GM18870 (cell line): ENCODE measurements at regions not wholly inside any gene's neighbourhood (a gene's known extent, or its start where the extent isn't known, plus 50 kb on each side); places are given as distances from the start of the nearest gene placed in this dataset.
"Not testable (repeated sequence)": the region's sequence is repeated elsewhere in the genome, so short reads cannot be mapped to it uniquely, and the experiment has no call there.

Source experiments
- ATAC-seq: cut with Tn5 transposase; IDR thresholded peaks from one replicate; pipeline ENCODE4 v1.9.1; 2021; ENCODE audit warnings: moderate library complexity; ENCODE audit not compliant: unreplicated experiment

- ATAC-seq, result no peak
These were observed 149.8 kb upstream of the ATXN1 start for GRCh38 chr6:16911088-16911487.

- ATAC-seq, result no peak
These were observed 148.5 kb upstream of the ATXN1 start for GRCh38 chr6:16909658-16910360.

GRCh38 chr6:16907991-16908390 lies 146.7 kb upstream of the ATXN1 start:
- ATAC-seq, result no peak

GRCh38 chr6:16904957-16905356 lies 143.7 kb upstream of the ATXN1 start:
- no peak for ATAC-seq

GRCh38 chr6:16903470-16903869 lies 142.2 kb upstream of the ATXN1 start:
- ATAC-seq, result no peak

- ATAC-seq, result no peak
These were observed 141.2 kb upstream of the ATXN1 start for GRCh38 chr6:16902502-16902901.

- no peak for ATAC-seq
These were observed 140.5 kb upstream of the ATXN1 start for GRCh38 chr6:16901782-16902181.

GRCh38 chr6:16901306-16901705 lies 140.0 kb upstream of the ATXN1 start:
- no peak for ATAC-seq

- ATAC-seq, result no peak
These were observed 137.6 kb upstream of the ATXN1 start for GRCh38 chr6:16898640-16899396.

- no peak for ATAC-seq
These were observed 136.4 kb upstream of the ATXN1 start for GRCh38 chr6:16897669-16898068.

GRCh38 chr6:16894301-16894700 lies 133.0 kb upstream of the ATXN1 start:
- no peak for ATAC-seq

- not testable (repeated sequence) for ATAC-seq
These were observed 129.8 kb upstream of the ATXN1 start for GRCh38 chr6:16891110-16891509.

- no peak for ATAC-seq
These were observed 124.3 kb upstream of the ATXN1 start for GRCh38 chr6:16885411-16886160.

GRCh38 chr6:16884526-16884925 lies 123.3 kb upstream of the ATXN1 start:
- no peak for ATAC-seq

- no peak for ATAC-seq
These were observed 122.2 kb upstream of the ATXN1 start for GRCh38 chr6:16883414-16883813.

- no peak for ATAC-seq
These were observed 121.0 kb upstream of the ATXN1 start for GRCh38 chr6:16882230-16882629.

GRCh38 chr6:16876852-16877251 lies 115.6 kb upstream of the ATXN1 start:
- ATAC-seq, result not testable (repeated sequence)

- no peak for ATAC-seq
These were observed 114.9 kb upstream of the ATXN1 start for GRCh38 chr6:16876201-16876600.

GRCh38 chr6:16873698-16874097 lies 112.4 kb upstream of the ATXN1 start:
- ATAC-seq, result no peak

GRCh38 chr6:16872543-16873235 lies 111.4 kb upstream of the ATXN1 start:
- no peak for ATAC-seq

GRCh38 chr6:16871047-16871446 lies 109.8 kb upstream of the ATXN1 start:
- ATAC-seq, result no peak
